Stimulated activated CD4-positive, alpha-beta T cell treated with anti-CD3 and anti-CD28 coated beads, Interleukin-12 subunit alpha, Interleukin-12 subunit beta, amount 100 ng/mL, for 24 hours (primary cell): ENCODE measurements at regions not wholly inside any gene's neighbourhood (a gene's known extent, or its start where the extent isn't known, plus 50 kb on each side); places are given as distances from the start of the nearest gene placed in this dataset.

Experiments used
- DNase-seq, 2 experiments: peaks; one replicate each; pipeline ENCODE4 v3.0.0-alpha.2; 2020; ENCODE audit warnings: low read depth in 2 of 2

DNA sequence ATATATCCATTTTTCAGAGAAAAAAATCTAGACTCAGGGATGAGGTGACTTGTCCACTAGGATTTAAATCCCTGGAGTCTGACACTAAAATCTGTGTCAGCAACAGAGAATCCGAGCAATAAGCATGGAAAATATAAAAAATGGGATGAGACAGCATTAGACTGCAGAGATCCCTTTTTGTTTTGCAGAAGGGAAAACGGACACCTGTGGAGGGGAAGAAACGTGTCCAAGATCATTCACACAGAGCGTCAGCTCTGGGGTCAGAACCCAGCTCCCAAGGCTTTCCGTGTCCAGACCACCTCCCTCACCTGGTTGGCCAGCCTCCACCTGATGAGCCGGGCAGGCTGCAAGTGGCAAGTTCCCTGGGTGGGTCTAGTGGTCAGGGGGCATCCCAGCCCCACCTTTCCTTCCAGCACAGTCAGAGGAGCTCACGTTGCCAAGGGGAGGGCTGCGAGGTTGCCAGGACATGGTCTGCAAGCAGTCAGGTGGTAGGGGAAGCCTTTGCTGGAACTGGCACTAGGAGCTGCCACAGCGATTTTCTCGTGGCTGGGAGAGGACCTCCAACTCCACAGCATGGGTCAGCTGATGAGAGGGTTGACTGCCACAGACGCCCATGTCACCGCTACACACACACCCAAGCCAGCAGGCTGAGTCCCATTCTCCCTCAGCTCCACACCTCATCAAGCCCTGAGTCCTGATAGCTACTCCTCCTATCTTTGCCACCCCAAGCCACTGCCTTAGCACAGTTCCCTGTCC is 65.9 kb upstream of the CPLX2 start:
- DNase-seq: no peak

DNA sequence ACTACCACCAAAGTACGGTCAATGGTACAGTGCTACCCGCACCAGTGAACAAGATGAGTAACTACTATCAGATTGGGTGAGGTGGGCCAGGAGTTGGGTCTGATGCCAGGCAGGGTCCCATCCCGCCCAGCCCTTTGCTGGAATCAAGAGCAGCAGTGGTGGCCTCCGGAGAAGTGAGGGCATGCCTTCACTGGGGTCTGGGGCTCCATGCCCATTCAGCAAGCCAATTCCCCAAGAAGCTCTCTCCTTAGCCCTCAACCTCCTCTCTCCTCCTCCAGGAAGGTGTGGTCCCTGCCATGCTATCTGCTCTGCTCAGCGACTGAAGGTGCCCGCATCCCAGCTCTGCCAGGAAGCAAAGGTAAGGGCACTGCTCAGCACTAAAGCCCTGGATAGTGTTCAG is 62.7 kb upstream of the CPLX2 start:
- no peak for DNase-seq

DNA sequence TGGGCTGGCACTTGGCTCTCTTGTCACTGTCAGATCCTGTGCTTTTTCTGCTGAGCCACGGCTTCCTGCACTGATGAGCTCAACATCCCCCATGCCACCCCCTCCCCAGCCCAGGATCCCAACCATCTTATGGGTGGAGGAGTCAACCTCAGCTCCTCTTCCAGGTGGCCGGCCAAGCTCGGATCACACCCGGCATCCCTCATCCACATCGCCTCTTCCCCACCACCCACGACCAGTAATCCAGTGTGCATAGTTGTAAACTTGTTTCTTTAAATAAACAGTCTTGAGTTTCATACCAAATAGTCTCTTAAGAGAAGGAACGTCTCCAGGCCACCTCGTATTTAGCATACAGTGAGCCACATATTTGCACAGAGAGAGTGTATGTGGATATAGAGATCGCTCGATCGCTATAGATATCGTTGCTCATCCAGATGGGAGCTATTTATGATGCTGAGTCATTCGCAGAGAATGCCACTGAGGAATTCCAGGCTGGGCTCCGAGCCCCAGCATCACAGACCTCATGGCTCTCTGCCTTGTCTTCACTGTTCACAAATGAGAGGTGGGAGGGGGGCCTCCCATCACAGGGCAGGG is 61.8 kb upstream of the CPLX2 start:
- DNase-seq: no peak

DNA sequence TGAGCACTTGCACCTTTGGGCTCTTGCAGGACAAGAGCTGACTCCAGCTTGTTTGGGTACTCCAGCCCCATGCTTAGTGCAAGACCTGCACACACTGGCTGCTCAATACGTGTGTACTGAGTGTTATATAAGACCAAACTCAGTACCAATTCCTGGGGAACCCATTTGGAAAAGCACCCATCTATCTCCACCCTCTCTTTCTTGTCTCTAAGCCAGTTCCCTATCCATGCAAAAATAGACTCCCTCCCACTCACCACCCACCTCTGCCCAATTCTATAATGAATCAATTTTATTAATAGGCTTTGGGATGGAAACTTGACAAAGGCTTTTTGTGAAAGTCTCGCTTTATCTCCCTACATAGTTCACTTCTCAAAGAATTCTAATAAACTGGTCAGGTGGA is 60.9 kb upstream of the CPLX2 start:
- no peak for DNase-seq

DNA sequence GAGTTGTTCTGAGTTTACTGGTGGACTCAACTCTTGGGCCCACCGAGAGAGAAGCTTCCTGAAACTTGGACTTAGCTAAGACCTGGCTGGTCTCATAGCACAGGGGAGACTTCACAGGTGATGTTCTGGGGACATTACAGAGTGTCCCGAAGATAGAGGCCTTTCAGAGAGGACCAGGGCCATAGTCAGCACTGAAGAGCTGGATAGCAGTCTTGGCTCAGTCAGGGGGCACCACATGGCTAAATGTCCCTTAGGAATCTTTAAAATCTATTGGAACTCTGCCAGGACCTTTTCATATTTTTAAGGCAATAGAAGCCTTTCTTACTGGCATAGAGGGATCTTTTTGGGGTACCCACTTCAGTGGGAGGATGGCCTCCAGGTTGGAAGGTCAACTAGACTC is 59.8 kb upstream of the CPLX2 start:
- no peak for DNase-seq

DNA sequence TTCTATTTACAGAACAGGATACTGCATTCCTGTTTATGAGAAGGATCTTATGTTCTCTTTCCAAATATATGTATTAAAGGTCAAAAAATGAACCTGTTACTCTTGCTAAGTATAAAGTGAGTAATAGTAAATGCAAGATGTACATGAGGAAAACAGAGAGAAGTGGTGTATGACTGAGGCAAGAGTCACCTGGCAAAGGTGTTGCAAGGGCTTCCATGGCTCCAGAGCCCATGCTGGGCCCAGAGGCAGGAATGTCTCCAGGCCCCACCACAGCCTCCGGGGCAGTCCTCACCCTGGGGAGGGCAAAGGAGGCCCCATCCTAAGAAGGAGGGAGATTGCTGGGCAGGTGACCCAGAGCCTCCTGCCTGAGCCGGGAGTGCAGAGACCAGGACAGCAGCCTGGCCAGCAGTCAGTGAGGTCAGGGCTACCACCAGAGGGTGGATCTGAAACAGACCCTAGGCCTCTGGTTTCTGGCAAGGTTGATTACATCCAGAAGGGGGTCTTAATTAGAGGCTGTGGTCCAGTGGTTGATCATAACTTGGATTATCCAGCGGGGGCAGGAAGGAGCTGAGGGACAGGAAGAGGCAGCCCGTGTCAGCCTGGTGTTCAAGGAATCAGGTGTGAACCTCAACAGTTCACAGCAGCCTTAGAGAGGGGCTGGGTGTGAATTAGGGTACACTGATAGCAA is 57.3 kb upstream of the CPLX2 start:
- no peak for DNase-seq

DNA sequence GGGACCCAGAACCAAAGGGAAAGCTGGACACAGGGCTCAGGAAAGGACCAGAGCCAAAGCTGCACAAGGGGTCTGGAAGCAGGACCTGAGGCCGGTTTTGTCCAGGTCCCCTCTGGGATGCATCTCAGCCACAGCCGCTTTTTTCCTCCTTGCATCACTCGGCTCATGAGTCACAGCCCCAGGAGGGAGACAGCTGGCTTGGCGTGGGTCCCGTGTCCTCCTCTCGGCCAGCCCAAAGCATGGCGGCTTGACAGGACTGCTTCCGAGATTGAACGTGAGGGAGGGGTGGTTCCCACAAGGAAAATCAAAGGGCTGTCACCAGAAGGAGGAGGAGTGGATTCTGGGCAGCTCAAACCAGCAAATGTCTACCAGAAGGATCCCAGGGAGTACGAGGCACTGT is 56.7 kb upstream of the CPLX2 start:
- no peak for DNase-seq

DNA sequence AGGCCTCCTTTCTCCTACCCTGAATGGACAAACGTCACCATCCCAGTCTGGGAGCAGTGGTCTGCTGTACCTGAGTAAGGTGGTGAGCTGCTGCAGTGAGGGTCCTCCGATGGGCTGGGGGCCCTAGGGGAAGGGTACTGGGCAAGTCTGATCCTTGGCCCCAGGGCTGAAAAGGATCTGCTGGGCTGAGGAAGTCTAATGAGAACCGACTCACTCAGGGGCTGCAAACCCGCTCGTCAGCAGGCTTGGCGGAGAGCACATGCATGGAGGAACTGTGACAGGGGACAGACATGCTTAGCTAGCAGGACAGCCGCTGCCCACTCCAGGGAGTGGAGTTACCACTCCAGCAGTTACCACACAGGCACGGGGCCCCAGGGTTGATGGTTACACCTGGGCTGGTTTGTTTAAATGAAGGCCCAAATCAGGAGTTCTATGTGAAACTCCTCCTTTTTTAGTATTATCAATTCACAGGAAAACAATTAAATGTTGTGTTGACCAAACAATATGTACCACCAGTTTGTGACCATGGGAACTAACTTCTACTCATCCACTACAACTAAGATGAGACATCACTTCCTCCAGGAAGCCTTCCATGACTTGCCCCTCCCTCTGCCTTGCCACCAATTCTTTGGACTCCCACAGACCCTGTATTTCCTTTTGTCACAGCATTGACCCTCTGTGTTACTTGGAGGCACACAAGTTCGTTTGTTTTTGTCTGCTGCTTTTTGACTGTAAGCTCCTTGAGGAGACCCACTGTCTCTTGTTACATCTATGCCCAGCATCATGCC is 56.1 kb upstream of the CPLX2 start:
- DNase-seq: no peak

DNA sequence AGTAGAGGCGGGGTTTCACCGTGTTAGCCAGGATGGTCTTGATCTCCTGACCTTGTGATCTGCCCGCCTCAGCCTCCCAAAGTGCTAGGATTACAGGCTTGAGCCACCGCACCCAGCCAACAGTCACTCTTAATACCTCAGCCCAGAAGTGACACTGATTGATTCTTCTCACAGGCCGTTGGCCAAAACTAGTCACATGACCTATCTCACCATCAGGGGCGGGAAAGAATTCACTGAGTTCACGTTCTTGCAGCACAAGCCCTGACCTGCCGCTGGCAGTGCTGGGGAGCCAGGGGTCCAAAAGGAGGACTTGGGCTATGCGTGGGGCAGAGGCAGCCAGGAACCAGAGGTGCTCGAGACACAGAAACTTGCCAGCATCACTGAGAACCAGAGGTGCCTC is 55.0 kb upstream of the CPLX2 start:
- no peak for DNase-seq

DNA sequence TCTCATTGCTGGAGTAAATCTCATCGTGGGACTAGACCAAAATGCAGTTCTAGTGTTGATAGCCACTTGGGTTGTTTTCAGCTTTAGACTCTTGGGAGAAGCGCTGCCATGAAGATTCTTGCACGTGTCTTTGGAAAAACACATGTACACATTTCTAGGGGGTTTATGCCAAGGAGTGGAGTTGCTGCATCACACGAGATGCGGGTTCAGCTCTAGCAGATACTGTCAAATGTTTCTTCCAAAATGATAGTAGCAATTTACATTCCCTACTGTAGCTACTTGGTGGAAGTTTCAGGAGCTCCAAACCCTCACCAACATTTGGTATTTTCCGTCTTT is 52.3 kb upstream of the CPLX2 start:
- no peak for DNase-seq

DNA sequence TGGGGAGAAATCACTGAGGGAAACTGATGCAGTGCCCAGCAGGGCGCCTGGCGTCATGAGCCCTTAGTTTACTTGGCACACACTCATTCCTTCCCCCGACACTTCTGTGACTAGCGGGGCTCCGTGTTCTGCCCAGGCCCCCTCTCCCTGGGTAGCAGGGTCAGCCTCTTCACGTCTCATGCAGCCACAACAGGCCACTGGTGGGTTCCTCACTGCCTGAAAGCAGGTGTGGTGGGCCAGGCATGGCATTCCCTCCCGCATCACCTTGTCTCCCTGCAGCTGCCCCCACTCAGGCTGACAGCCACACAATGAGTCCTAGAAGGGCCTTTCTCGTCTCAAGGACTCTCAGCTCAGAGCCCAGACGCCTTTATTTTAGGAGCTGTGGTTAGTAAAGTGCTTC is 51.1 kb upstream of the CPLX2 start:
- DNase-seq: no peak
